GM21390 (cell line): ENCODE measurements at regions not wholly inside any gene's neighbourhood (a gene's known extent, or its start where the extent isn't known, plus 50 kb on each side); places are given as distances from the start of the nearest gene placed in this dataset.
"Not testable (repeated sequence)": the region's sequence is repeated elsewhere in the genome, so short reads cannot be mapped to it uniquely, and the experiment has no call there.

Experiments used
- ATAC-seq: cut with Tn5 transposase; IDR thresholded peaks from one replicate; pipeline ENCODE4 v1.9.1; 2021; ENCODE audit not compliant: unreplicated experiment

DNA sequence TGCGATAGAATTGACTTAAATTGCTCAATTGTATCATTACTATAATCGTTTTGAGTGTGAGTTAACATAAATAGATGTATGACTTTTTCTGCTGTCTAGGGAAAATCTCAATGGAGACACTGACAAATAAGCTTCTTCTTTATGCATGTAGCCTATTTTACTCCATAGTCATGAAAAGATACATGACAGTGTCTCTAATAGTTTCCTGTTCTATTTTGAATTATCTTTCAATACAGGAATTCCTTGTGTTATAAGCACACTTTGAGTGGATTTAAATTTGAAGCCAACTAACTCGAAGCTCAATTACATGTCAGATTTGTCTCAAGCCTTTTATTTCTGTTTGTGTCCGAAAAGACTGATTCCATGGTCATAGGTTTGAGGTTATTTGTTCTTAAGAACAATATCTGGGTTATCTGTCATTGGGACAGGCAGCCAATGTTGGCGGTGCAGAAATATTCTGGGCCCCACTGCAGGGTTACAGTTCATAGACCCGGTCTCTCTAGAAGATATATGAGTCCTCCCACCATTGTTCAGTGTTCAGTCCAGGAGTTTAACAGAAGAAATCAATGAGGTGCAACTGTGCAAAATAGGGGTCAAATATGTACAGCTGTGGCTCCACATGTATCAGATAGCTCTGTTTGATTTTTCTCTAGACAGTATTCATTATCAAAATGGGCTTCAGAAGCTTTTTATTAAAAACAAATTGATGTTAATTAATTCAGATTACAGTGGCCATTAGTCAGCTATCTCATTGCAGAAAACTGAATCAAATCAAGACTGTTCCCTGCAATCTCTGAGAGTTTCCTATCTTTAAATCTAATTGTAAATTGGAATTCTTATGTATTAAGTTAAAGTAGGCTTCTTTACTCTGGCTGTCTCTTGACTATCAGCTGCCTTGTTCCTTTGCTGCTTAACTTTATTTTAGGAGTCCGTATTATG lies 1238.8 kb downstream of the NXPH1 start:
- ATAC-seq: no peak

DNA sequence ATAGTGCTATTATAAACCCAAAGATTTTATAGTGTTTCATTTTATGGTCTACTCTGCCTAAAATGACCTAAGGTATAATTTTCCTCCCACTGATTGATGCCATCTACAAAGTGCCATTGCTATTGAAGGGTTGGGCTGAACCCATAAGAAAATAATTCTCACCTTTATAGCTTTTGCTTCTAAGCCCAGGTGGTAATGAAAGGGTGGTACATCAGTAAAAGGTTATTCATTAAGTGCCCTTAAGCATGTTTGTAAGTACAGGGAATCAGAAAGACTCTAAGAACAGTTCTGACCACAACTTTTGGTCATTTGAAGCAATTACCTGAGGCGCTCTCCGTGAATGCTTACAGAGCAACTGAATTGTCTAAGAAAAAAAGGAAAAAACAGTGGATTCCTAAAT lies 1247.3 kb downstream of the NXPH1 start:
- ATAC-seq: no peak

- ATAC-seq: no peak
Measured at GRCh38 chr7:9681284-9681683, 1247.9 kb downstream of the NXPH1 start.

DNA sequence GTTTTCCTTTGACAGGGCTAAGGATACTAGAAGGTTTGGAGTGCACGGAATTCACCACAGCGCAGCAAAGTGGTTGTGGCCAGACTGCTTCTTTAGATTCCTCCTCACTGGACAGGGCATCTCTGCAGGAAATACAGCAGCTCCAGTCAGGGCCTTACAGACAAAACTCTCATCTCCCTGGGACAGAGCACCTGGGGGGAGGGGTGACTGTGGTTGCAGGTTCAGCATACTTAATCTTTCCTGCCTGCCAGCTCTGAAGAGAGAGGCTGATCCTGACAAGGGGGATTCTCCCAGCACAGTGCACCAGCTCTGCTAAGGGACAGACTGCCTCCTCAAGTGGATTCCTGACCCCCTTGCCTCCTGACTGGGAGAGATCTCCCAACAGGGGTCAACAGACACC lies 1257.9 kb downstream of the NXPH1 start:
- no peak for ATAC-seq

DNA sequence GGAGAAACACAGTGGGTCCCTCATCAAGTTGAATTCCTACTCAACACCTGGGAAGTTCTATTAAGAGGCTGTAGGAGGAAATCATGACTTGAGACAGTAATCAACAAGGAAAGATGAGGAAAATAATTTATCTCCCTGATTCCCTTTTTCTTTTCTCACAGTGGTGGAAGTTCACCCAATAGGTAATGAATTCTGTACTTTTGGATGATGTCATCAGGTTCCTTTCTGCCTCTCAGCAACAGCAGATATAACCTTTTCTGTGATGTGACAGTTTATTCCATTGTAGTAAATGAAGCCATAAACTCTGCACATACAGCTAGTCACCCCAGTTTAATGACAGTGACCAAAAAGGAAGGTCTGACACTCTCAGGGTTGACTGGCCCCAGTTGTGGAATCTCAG lies 1265.0 kb downstream of the NXPH1 start:
- no peak for ATAC-seq

GRCh38 chr7:9709216-9709615 lies 1264.5 kb upstream of the PHF14 start:
- ATAC-seq: no peak

- ATAC-seq: no peak
Measured at GRCh38 chr7:9711259-9711918, 1262.3 kb upstream of the PHF14 start.

- ATAC-seq: no peak
Measured at GRCh38 chr7:9718071-9718661, 1255.5 kb upstream of the PHF14 start.

DNA sequence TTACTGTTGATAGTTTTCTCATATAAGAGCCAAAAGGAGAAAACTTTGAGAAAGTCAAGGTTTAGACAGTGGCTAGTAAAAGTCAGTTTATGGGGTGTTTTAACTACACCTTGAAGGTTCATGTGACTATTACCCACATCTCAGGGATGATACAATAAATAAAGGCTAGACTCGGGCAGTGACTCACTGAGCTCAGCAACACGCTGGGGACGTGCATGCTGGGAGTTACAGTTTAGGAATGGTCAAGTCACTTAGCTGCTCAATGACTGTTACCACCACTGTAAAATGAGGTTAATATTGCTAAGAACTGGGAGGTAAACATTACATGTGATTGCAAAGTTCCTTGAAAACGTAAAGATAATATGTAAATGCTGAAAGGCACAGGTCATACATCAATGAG lies 1254.4 kb upstream of the PHF14 start:
- no peak for ATAC-seq

- ATAC-seq: no peak
Measured at GRCh38 chr7:9719721-9720120, 1254.0 kb upstream of the PHF14 start.

DNA sequence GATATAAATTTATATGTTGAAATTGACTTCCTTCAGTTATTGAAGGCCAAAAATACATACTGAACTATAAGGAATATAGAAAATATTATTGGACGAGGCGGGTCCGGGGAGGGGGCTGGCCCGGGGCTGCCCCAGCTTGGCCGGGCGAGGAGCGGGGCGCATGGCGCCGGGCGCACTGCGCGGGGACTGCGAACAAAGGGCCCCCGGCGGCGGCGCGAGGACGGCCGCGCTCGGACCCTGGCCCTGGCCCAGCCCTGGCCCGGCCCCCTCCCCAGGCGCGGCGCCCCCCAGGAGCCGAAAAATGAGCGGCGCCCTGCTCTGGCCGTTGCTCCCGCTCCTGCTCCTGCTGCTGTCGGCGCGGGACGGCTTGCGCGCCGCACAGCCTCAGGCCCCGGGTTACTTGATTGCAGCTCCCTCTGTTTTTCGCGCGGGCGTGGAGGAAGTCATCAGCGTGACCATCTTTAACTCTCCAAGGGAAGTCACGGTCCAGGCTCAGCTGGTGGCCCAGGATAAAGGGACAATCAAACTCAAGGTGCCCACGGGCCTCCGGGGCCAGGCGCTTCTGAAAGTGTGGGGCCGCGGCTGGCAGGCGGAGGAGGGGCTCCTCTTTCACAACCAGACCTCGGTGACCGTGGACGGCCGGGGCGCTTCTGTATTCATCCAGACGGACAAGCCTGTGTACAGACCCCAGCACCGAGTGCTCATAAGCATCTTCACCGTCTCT lies 1247.6 kb upstream of the PHF14 start:
- ATAC-seq: not testable (repeated sequence)

- ATAC-seq: not testable (repeated sequence)
Measured at GRCh38 chr7:9726811-9727210, 1246.9 kb upstream of the PHF14 start.

DNA sequence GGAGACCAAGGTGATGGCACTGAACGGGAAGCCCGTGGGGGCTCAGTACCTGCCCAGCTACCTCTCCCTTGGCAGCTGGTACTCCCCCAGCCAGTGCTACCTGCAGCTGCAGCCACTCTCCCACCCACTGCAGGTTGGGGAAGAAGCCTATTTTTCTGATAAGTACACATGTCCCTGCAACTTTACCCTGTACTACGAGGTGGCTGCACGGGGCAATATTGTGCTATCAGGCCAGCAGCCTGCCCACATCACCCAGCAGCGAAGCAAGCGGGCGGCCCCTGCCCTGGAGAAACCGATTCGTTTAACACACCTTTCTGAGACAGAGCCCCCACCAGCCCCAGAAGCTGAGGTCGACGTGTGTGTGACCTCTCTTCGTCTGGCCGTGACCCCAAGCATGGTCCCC lies 1246.2 kb upstream of the PHF14 start:
- not testable (repeated sequence) for ATAC-seq

DNA sequence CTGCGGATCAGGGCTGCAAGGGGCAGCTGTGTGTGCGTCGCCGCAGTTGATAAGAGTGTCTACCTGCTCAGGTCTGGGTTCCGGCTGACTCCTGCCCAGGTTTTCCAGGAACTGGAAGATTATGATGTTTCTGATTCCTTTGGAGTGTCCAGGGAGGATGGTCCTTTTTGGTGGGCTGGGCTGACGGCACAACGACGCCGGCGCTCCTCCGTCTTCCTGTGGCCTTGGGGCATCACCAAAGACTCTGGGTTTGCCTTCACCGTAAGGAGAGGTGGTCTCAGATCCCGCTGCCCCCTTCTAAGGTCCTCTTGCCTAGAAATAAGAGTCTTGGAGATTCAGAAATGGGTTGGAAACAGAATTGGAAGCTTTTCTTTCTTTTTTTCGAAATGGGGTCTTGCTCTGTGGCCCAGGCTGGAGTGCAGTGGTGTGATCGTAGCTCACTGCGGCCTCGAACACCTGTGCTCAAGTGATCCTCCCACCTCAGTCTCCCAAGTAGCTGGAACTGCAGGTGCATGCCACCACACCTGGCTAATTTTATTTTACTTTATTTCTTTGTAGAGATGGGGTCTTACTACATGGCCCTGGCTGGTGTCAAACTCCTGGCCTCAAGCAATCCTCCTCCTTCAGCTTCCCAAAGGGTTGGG lies 1245.5 kb upstream of the PHF14 start:
- not testable (repeated sequence) for ATAC-seq

DNA sequence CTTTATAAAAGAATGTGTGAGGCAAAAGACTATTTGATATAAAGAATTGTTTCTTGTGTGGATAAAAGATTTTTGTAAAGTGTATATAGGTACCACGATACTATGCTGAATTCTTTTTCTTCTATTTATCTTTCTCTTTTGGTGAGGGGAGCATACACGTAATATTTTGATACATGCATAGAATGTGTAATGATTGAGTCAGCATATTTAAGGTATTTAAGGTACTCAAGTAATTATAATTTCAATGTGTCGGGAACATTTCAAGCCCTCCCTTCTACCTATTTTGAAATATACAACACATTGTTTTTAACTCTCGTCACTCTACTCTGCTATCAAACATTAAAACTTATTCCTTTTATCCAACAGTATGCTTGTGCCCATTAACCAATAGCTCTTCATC lies 1221.6 kb upstream of the PHF14 start:
- no peak for ATAC-seq

DNA sequence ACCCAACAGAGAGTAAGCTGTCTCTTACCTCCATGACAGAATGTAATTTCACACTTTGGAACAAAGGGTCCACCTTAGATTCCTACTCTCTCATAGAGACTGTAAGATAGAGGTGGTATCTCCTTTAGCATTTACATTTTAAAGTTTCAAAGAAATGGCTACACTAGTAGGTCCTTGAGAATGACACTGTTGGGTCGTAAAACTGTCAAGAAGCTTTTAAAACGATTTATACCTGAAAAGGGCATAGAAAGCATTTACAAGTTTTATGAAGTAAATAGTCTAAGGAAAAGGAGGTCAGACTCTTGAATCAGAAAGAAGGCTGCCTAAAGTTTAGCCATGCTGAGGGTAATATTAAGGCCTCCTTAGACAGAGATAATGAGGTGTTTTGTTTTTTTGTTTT lies 1212.4 kb upstream of the PHF14 start:
- no peak for ATAC-seq

DNA sequence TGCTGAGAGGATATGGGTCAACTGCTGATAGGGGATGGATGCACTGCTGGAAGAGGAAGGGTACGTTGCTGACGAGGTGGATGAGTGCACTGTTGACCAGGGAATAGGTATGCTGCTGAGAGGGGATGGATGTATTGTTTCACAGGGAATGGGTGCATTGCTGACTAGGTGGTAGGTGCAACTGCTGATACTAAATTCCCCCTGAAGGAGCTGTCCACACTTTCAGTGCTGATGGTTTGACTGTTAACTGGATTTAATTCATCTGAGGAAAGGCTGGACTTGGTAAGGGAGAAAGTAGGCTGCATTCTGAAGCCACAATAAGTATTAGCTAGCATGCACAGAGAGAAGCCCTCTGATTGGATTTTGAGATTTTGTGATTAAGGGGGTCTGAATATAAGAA lies 1196.8 kb upstream of the PHF14 start:
- no peak for ATAC-seq

- ATAC-seq: no peak
Measured at GRCh38 chr7:9778367-9778766, 1195.3 kb upstream of the PHF14 start.

DNA sequence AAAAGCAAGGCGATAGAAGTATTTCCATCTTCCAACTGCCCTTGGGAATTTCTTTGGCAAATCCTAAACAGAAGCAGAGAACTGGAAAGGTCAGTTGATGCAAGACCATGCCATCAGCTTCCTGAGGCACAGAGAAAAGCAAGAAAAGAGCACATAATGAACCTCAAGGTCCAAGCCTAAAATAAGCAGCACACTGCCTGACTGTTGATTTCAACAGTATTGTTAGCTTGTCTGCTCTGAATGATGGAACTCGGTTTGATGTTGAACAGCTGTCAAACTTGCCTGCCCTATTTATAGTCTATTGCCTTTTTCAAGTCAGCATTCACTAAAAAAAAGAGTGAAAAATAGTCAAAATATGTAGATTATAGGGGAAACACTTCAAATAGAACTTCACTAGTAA lies 1192.0 kb upstream of the PHF14 start:
- no peak for ATAC-seq

- no peak for ATAC-seq
Measured at GRCh38 chr7:9782275-9782674, 1191.4 kb upstream of the PHF14 start.

GRCh38 chr7:9785211-9785610 lies 1188.5 kb upstream of the PHF14 start:
- ATAC-seq: no peak
